ENCODE measurements at regions not wholly inside any gene's neighbourhood (a gene's known extent, or its start where the extent isn't known, plus 50 kb on each side); places are given as distances from the start of the nearest gene placed in this dataset.

- TF ChIP-seq RB1 (IDR thresholded peaks at IDR 0.05; ENCODE audit: borderline replicate concordance) = no peak
- no peak for TF ChIP-seq EZH2 (IDR thresholded peaks at IDR 0.05; ENCODE audit: borderline replicate concordance, control insufficient read depth, low read depth, low read length)
- TF ChIP-seq ZZZ3 (IDR thresholded peaks at IDR 0.05; ENCODE audit: control insufficient read depth, insufficient read length, low read depth) = no peak
- no peak for TF ChIP-seq IRF3 (IDR thresholded peaks at IDR 0.05)
- no peak for TF ChIP-seq GABPA (IDR thresholded peaks at IDR 0.05; ENCODE audit: low read depth)
- no peak for TF ChIP-seq ZNF687 (IDR thresholded peaks at IDR 0.05)
- no peak for TF ChIP-seq ZSCAN29 (IDR thresholded peaks at IDR 0.05)
- TF ChIP-seq FOXK2 (IDR thresholded peaks at IDR 0.05) = no peak
- TF ChIP-seq RBBP5 (conservative IDR thresholded peaks at IDR 0.05) = no peak
- TF ChIP-seq RCOR1 (conservative IDR thresholded peaks at IDR 0.05; ENCODE audit: low read depth, low read length) = no peak
- TF ChIP-seq NR2C1 (IDR thresholded peaks at IDR 0.05) = no peak
- intact Hi-C loops (cut with micrococcal nuclease; ENCODE audit: unreplicated experiment) (loop anchor here (5.0 kb wide), 2 partner anchors 667 to 1342 kb away; partner anchors contain the start of gene SPRY2), in situ Hi-C loops (cut with MboI) (loop anchor here (5.0 to 10.0 kb wide), 2 partner anchors 690 to 1342 kb away; no protein-coding TSS in a partner anchor)
- H3K4me1 ChIP-seq (ENCODE audit: control insufficient read depth, insufficient read depth, low read length) = no peaks in the 10 kb centered on the region
- WGBS (ENCODE audit: insufficient coverage, insufficient replicate concordance, low lambda C conversion rate, missing lambda C conversion rate) = 45% methylated on average over 5 of the region's 5 CpGs
- no peak for FAIRE-seq
- H4K20me1 ChIP-seq (ENCODE audit: control insufficient read depth, insufficient read depth) = no peaks in the 10 kb centered on the region
- RAD21 ChIA-PET (ENCODE audit: unreplicated experiment) = interaction anchor here (0.6 to 3.0 kb wide), 13 partner anchors 12 to 134 kb away, joined by 3 to 16 read pairs (median 4); no protein-coding TSS in a partner anchor
- H3K79me2 ChIP-seq (ENCODE audit: control insufficient read depth, insufficient read depth, low read length) = no peaks in the 10 kb centered on the region
- H3K9me3 ChIP-seq (replicated peaks; ENCODE audit: control insufficient read depth, insufficient read depth, low read length) = no peaks in the 10 kb centered on the region
- no peak for DNase-seq (ENCODE audit: low read depth, low spot score)
- H3K27me3 ChIP-seq (replicated peaks in 1 of 2; ENCODE audit: control insufficient read depth in 2 of 2, insufficient read depth in 2 of 2, low read length in 1 of 2) = no peaks in the 10 kb centered on the region
- POLR2A ChIA-PET = interaction anchor here (0.6 to 1.8 kb wide), 6 partner anchors 15 to 630 kb away, joined by 3 to 5 read pairs (median 3); no protein-coding TSS in a partner anchor
- H2AFZ ChIP-seq (ENCODE audit: control insufficient read depth, low read depth, low read length) = no peak overlapping the region
- no peak overlapping the region for H3K27ac ChIP-seq (ENCODE audit: control insufficient read depth, insufficient read depth)
- SMC1A ChIA-PET (ENCODE audit: uncharacterized antibody, unreplicated experiment) = interaction anchor here (0.7 to 2.6 kb wide), 14 partner anchors 13 to 1343 kb away, joined by 3 to 18 read pairs (median 3); no protein-coding TSS in a partner anchor
- H3K4me2 ChIP-seq (ENCODE audit: control insufficient read depth, insufficient read depth) = no peak overlapping the region
- ATAC-seq = peak; percentile 63
- no peaks in the 10 kb centered on the region for H3K36me3 ChIP-seq (ENCODE audit: control insufficient read depth in 2 of 2, insufficient read depth in 2 of 2, low read length in 1 of 2)
- H3K4me3 ChIP-seq = no peak overlapping the region
- BruUV-seq (replicated peaks) = no TSS peak
- CTCF ChIA-PET = interaction anchor here (0.6 to 3.1 kb wide), 13 partner anchors 13 to 1343 kb away, joined by 3 to 21 read pairs (median 5); no protein-coding TSS in a partner anchor
- no peak overlapping the region for H3K9ac ChIP-seq (ENCODE audit: control insufficient read depth, insufficient read depth, low read length)
Measured at GRCh38 chr13:79674765-79675515, 194.0 kb downstream of the NDFIP2 start.

All from GM12878 (cell line).